ENCODE measurements at regions not wholly inside any gene's neighbourhood (a gene's known extent, or its start where the extent isn't known, plus 50 kb on each side); places are given as distances from the start of the nearest gene placed in this dataset.

DNA sequence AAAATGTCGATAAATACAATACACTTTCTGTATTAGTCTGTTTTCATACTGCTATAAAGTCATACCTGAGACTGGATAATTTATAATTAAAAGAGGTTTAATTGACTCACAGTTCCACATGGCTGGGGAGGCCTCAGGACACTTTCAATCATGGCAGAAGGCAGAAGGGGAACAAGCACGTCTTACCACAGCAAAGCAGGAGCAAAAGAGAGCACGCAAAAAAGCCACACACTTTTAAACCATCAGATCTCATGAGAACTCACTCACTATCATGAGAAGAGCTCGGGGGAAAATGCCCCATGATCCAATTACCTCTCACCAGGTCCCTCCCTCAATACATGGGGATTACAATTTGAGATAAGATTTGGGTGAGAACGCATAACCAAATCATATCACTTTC lies 256.7 kb downstream of the ANAPC1 start:
- H3K27ac ChIP-seq (replicated peaks; ENCODE audit: low read length) = no peak overlapping the region
- H3K79me1 ChIP-seq (ENCODE audit: low read depth, low read length) = no peaks in the 10 kb centered on the region
- no peak overlapping the region for H3K4me3 ChIP-seq (ENCODE audit: low read length in 2 of 2)
- no peaks in the 10 kb centered on the region for H3K4me1 ChIP-seq (ENCODE audit: control insufficient read depth in 2 of 2, insufficient read depth in 1 of 2, low read depth in 1 of 2, low read length in 2 of 2)
- no peak overlapping the region for H3K4ac ChIP-seq (ENCODE audit: low read length)
- no peak overlapping the region for H3K23ac ChIP-seq (ENCODE audit: low read depth, low read length, poor library complexity)
- H3K27me3 ChIP-seq (ENCODE audit: control insufficient read depth in 3 of 3, insufficient read depth in 3 of 3, low read depth in 1 of 3, low read length in 3 of 3) = peaks cover 0 to 3% (median 0%) of the 10 kb centered on the region in 3 experiments
- H3K4me2 ChIP-seq (ENCODE audit: insufficient read depth, low read length, poor library complexity, severe bottlenecking) = no peak overlapping the region
- no peak overlapping the region for H2BK120ac ChIP-seq (ENCODE audit: low read depth, low read length)
- no peak overlapping the region for H3K14ac ChIP-seq (ENCODE audit: low read length)
- no peak overlapping the region for H2BK15ac ChIP-seq (ENCODE audit: low read length)
- H4K8ac ChIP-seq (ENCODE audit: low read depth, low read length) = no peak overlapping the region
- no peak overlapping the region for H2BK5ac ChIP-seq (ENCODE audit: low read length)
- H3K9me3 ChIP-seq (replicated peaks in 1 of 2; ENCODE audit: control insufficient read depth in 2 of 2, insufficient read depth in 1 of 2, low read depth in 1 of 2, low read length in 2 of 2) = peaks cover 3 to 17% of the 10 kb centered on the region in 2 donors
- no peak overlapping the region for H3K9ac ChIP-seq (ENCODE audit: low read depth, low read length, poor library complexity)
- H2AK5ac ChIP-seq (ENCODE audit: low read depth, low read length) = no peak overlapping the region
- no peak overlapping the region for H2AFZ ChIP-seq (ENCODE audit: low read length)
- DNase-seq (ENCODE audit: low spot score) = no peak
- H4K91ac ChIP-seq (ENCODE audit: low read depth, low read length, poor library complexity) = no peak overlapping the region
- no peak overlapping the region for H3K18ac ChIP-seq (ENCODE audit: low read length)
- H2BK12ac ChIP-seq (ENCODE audit: low read length) = no peak overlapping the region
- no CpG with 5 or more reads among the region's 5 CpGs for WGBS, 2 donors (ENCODE audit: extremely low coverage in 2 of 2, insufficient read length in 2 of 2, insufficient replicate concordance in 1 of 2)
- H3K36me3 ChIP-seq (replicated peaks in 1 of 2; ENCODE audit: control insufficient read depth in 2 of 2, insufficient read depth in 2 of 2, low read length in 2 of 2) = no peaks in the 10 kb centered on the region

GRCh38 chr2:111628221-111628620 lies 255.8 kb downstream of the ANAPC1 start:
- H3K4ac ChIP-seq (ENCODE audit: low read length) = no peak overlapping the region
- no peak overlapping the region for H2BK120ac ChIP-seq (ENCODE audit: low read depth, low read length)
- peaks cover 0 to 3% of the 10 kb centered on the region in 2 donors for H3K4me1 ChIP-seq (ENCODE audit: control insufficient read depth in 2 of 2, insufficient read depth in 1 of 2, low read depth in 1 of 2, low read length in 2 of 2)
- H3K14ac ChIP-seq (ENCODE audit: low read length) = no peak overlapping the region
- no CpG with 5 or more reads among the region's 1 CpG for WGBS, 2 donors (ENCODE audit: extremely low coverage in 2 of 2, insufficient read length in 2 of 2, insufficient replicate concordance in 1 of 2)
- H2AFZ ChIP-seq (ENCODE audit: low read length) = no peak overlapping the region
- peaks cover 3 to 17% of the 10 kb centered on the region in 2 donors for H3K9me3 ChIP-seq (replicated peaks in 1 of 2; ENCODE audit: control insufficient read depth in 2 of 2, insufficient read depth in 1 of 2, low read depth in 1 of 2, low read length in 2 of 2)
- no peak overlapping the region for H2BK12ac ChIP-seq (ENCODE audit: low read length)
- no peak overlapping the region for H3K4me2 ChIP-seq (ENCODE audit: insufficient read depth, low read length, poor library complexity, severe bottlenecking)
- H3K9ac ChIP-seq (ENCODE audit: low read depth, low read length, poor library complexity) = no peak overlapping the region
- H3K36me3 ChIP-seq (replicated peaks in 1 of 2; ENCODE audit: control insufficient read depth in 2 of 2, insufficient read depth in 2 of 2, low read length in 2 of 2) = no peaks in the 10 kb centered on the region
- H4K91ac ChIP-seq (ENCODE audit: low read depth, low read length, poor library complexity) = no peak overlapping the region
- H3K27me3 ChIP-seq (ENCODE audit: control insufficient read depth in 3 of 3, insufficient read depth in 3 of 3, low read depth in 1 of 3, low read length in 3 of 3) = peaks cover 0 to 3% (median 0%) of the 10 kb centered on the region in 3 experiments
- no peak overlapping the region for H2BK15ac ChIP-seq (ENCODE audit: low read length)
- no peak overlapping the region for H2AK5ac ChIP-seq (ENCODE audit: low read depth, low read length)
- DNase-seq (ENCODE audit: low spot score) = no peak
- no peaks in the 10 kb centered on the region for H3K79me1 ChIP-seq (ENCODE audit: low read depth, low read length)
- H3K18ac ChIP-seq (ENCODE audit: low read length) = no peak overlapping the region
- H3K23ac ChIP-seq (ENCODE audit: low read depth, low read length, poor library complexity) = no peak overlapping the region
- H2BK5ac ChIP-seq (ENCODE audit: low read length) = no peak overlapping the region
- H3K4me3 ChIP-seq (ENCODE audit: low read length in 2 of 2) = no peak overlapping the region
- no peak overlapping the region for H4K8ac ChIP-seq (ENCODE audit: low read depth, low read length)
- no peak overlapping the region for H3K27ac ChIP-seq (replicated peaks; ENCODE audit: low read length)

GRCh38 chr2:111629983-111630382 lies 254.0 kb downstream of the ANAPC1 start:
- Histone ChIP-seq H2BK12ac (ENCODE audit: low read length) (no peak overlapping the region), H2BK5ac (ENCODE audit: low read length) (no peak overlapping the region), H2BK120ac (ENCODE audit: low read depth, low read length) (no peak overlapping the region), H3K79me1 (ENCODE audit: low read depth, low read length) (no peaks in the 10 kb centered on the region), H2AFZ (ENCODE audit: low read length) (no peak overlapping the region), H3K36me3 (replicated peaks in 1 of 2; ENCODE audit: control insufficient read depth in 2 of 2, insufficient read depth in 2 of 2, low read length in 2 of 2) (no peaks in the 10 kb centered on the region), H2AK5ac (ENCODE audit: low read depth, low read length) (no peak overlapping the region), H3K18ac (ENCODE audit: low read length) (no peak overlapping the region), H3K23ac (ENCODE audit: low read depth, low read length, poor library complexity) (no peak overlapping the region), H3K9ac (ENCODE audit: low read depth, low read length, poor library complexity) (no peak overlapping the region), H4K91ac (ENCODE audit: low read depth, low read length, poor library complexity) (no peak overlapping the region), H3K9me3 (replicated peaks in 1 of 2; ENCODE audit: control insufficient read depth in 2 of 2, insufficient read depth in 1 of 2, low read depth in 1 of 2, low read length in 2 of 2) (peaks cover 3 to 17% of the 10 kb centered on the region in 2 donors), H3K27ac (replicated peaks; ENCODE audit: low read length) (no peak overlapping the region), H3K27me3 (ENCODE audit: control insufficient read depth in 3 of 3, insufficient read depth in 3 of 3, low read depth in 1 of 3, low read length in 3 of 3) (peaks cover 0 to 5% (median 0%) of the 10 kb centered on the region in 3 experiments), H3K14ac (ENCODE audit: low read length) (no peak overlapping the region), H4K8ac (ENCODE audit: low read depth, low read length) (no peak overlapping the region), H3K4ac (ENCODE audit: low read length) (no peak overlapping the region), H3K4me1 (ENCODE audit: control insufficient read depth in 2 of 2, insufficient read depth in 1 of 2, low read depth in 1 of 2, low read length in 2 of 2) (peaks cover 0 to 3% of the 10 kb centered on the region in 2 donors), H3K4me3 (ENCODE audit: low read length in 2 of 2) (no peak overlapping the region), H2BK15ac (ENCODE audit: low read length) (no peak overlapping the region), H3K4me2 (ENCODE audit: insufficient read depth, low read length, poor library complexity, severe bottlenecking) (no peak overlapping the region)
- no CpG with 5 or more reads among the region's 2 CpGs for WGBS, 2 donors (ENCODE audit: extremely low coverage in 2 of 2, insufficient read length in 2 of 2, insufficient replicate concordance in 1 of 2)
- DNase-seq (ENCODE audit: low spot score) = no peak

DNA sequence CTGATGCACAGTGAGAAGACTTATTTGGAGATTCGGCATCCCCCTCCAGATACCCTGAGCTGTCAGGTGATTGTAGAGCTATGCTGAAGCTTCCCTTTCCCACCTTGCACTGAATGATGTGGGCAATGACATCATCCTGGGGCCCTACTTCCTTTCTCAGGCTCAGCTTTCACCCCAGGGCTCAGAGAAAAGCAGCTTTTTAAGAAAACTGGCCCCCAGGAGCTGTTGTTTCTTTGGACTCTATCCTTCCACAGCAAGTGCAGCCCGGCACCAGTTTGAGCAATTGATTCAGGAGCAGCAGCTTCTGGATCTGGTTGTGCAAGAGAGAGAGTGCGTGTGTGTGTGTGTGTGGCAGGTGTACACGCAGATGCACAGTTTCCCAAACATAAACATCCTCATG lies 251.3 kb downstream of the ANAPC1 start:
- H3K18ac ChIP-seq (ENCODE audit: low read length) = no peak overlapping the region
- no peak for DNase-seq (ENCODE audit: low spot score)
- H3K9me3 ChIP-seq (replicated peaks in 1 of 2; ENCODE audit: control insufficient read depth in 2 of 2, insufficient read depth in 1 of 2, low read depth in 1 of 2, low read length in 2 of 2) = peaks cover 3 to 16% of the 10 kb centered on the region in 2 donors
- no peak overlapping the region for H3K4me3 ChIP-seq (ENCODE audit: low read length in 2 of 2)
- no peak overlapping the region for H4K91ac ChIP-seq (ENCODE audit: low read depth, low read length, poor library complexity)
- no peak overlapping the region for H2AK5ac ChIP-seq (ENCODE audit: low read depth, low read length)
- no peaks in the 10 kb centered on the region for H3K79me1 ChIP-seq (ENCODE audit: low read depth, low read length)
- H3K4me1 ChIP-seq (ENCODE audit: control insufficient read depth in 2 of 2, insufficient read depth in 1 of 2, low read depth in 1 of 2, low read length in 2 of 2) = peaks cover 0 to 3% of the 10 kb centered on the region in 2 donors
- H3K14ac ChIP-seq (ENCODE audit: low read length) = no peak overlapping the region
- no peak overlapping the region for H4K8ac ChIP-seq (ENCODE audit: low read depth, low read length)
- H2BK15ac ChIP-seq (ENCODE audit: low read length) = no peak overlapping the region
- no peak overlapping the region for H2BK12ac ChIP-seq (ENCODE audit: low read length)
- H2AFZ ChIP-seq (ENCODE audit: low read length) = no peak overlapping the region
- H3K23ac ChIP-seq (ENCODE audit: low read depth, low read length, poor library complexity) = no peak overlapping the region
- H3K36me3 ChIP-seq (replicated peaks in 1 of 2; ENCODE audit: control insufficient read depth in 2 of 2, insufficient read depth in 2 of 2, low read length in 2 of 2) = no peaks in the 10 kb centered on the region
- no peak overlapping the region for H3K9ac ChIP-seq (ENCODE audit: low read depth, low read length, poor library complexity)
- no peak overlapping the region for H2BK120ac ChIP-seq (ENCODE audit: low read depth, low read length)
- H2BK5ac ChIP-seq (ENCODE audit: low read length) = no peak overlapping the region
- no peak overlapping the region for H3K4ac ChIP-seq (ENCODE audit: low read length)
- no CpG with 5 or more reads among the region's 4 CpGs for WGBS, 2 donors (ENCODE audit: extremely low coverage in 2 of 2, insufficient read length in 2 of 2, insufficient replicate concordance in 1 of 2)
- peaks cover 0 to 5% (median 0%) of the 10 kb centered on the region in 3 experiments for H3K27me3 ChIP-seq (ENCODE audit: control insufficient read depth in 3 of 3, insufficient read depth in 3 of 3, low read depth in 1 of 3, low read length in 3 of 3)
- no peak overlapping the region for H3K27ac ChIP-seq (replicated peaks; ENCODE audit: low read length)
- no peak overlapping the region for H3K4me2 ChIP-seq (ENCODE audit: insufficient read depth, low read length, poor library complexity, severe bottlenecking)

All from neuronal stem cell (in vitro differentiated cells).